ENCODE measurements at regions not wholly inside any gene's neighbourhood (a gene's known extent, or its start where the extent isn't known, plus 50 kb on each side); places are given as distances from the start of the nearest gene placed in this dataset.

DNA sequence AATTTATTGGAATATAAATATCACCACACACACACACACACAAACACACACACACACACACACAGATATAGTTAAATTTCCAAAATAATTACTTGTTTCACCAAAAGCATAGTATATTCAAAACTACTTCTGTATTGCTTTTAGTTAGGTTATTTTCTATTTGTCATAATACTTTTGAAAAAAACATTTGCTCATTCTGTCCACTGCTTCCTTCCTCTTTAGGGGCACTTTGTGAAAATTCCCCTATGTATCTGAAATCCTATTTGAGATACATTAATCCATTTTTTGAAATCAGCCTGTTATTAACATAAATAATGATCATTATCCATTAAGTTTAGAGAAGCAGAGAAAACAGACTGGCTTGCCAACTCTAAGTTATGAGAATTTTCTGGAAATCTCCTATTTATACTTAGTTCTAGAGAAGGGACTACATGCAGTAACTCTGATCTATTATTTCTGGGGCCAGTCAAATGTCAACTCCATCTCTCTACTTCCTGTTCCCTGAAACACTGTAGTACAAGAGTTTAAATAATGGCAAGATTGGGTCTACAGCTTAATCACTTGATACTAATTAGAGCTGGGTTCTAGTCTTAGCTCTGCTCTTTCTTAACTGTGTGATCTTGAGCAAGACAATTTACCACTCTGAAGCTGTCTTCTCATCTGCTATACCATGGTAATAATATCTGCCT is 54.4 kb upstream of the GPR174 start (continued):
- TF ChIP-seq, protein P1, sequence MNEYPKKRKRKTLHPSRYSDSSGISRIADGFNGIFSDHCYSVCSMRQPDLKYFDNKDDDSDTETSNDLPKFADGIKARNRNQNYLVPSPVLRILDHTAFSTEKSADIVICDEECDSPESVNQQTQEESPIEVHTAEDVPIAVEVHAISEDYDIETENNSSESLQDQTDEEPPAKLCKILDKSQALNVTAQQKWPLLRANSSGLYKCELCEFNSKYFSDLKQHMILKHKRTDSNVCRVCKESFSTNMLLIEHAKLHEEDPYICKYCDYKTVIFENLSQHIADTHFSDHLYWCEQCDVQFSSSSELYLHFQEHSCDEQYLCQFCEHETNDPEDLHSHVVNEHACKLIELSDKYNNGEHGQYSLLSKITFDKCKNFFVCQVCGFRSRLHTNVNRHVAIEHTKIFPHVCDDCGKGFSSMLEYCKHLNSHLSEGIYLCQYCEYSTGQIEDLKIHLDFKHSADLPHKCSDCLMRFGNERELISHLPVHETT (tag by site-specific recombination; IDR thresholded peaks at IDR 0.05), result no peak
- TF ChIP-seq ZNF138 (tag by site-specific recombination; IDR thresholded peaks at IDR 0.05; ENCODE audit: borderline replicate concordance) (no peak), ZNF324 (tag by site-specific recombination; IDR thresholded peaks at IDR 0.05) (no peak), ZBTB21 (tag by site-specific recombination; IDR thresholded peaks at IDR 0.05) (no peak), ZNF629 (tag by site-specific recombination; IDR thresholded peaks at IDR 0.05) (no peak)

DNA sequence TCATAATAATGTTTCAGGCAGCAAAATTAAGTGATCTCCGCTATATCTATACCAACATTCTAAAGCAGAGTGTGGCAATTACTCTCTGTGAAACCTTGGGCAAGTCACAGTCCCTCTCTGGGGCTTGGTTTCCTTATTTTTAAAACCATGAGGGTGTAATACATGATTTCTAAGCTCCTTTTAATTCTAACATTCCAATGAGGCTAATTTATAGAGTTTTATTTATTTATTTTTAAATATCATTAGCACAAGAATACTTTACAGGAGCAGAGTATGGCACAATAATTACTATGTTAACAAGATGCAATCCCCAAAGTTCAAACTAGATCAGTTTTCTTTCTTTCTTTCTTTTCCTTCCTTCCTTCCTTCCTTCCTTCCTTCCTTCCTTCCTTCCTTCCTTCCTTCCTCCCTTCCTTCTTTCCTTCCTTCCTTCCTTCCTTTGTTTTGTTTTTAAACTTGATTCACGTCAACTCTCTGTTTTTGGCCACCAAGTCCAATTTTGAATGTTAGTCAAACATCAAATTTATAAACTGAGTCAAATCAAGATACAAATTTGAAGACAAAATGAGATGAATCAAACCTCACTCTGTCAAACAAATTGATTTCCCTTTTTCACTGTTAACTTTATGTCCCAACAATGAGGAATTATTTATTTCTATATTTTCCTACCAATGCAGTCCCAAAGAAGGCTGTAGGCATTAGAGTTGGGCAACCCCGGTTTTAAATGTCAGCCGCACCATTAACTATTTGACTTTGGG is 50.2 kb upstream of the GPR174 start:
- no peaks in the 10 kb centered on the region for H3K36me3 ChIP-seq (ENCODE audit: control insufficient read depth in 2 of 2, insufficient read depth in 1 of 2, low read length in 2 of 2)
- TF ChIP-seq RBAK (tag by site-specific recombination; IDR thresholded peaks at IDR 0.05) (no peak), HOXA7 (CRISPR knock-in tag; IDR thresholded peaks at IDR 0.05; ENCODE audit: borderline replicate concordance) (no peak), ZFP41 (tag by site-specific recombination; IDR thresholded peaks at IDR 0.05; ENCODE audit: borderline replicate concordance) (no peak), ZNF521 (tag by site-specific recombination; IDR thresholded peaks at IDR 0.05) (no peak), SCRT1 (tag by site-specific recombination; IDR thresholded peaks at IDR 0.05; ENCODE audit: borderline replicate concordance) (no peak), WT1 (tag by site-specific recombination; IDR thresholded peaks at IDR 0.05) (no peak), ZNF138 (tag by site-specific recombination; IDR thresholded peaks at IDR 0.05; ENCODE audit: borderline replicate concordance) (no peak), ZNF423 (tag by site-specific recombination; IDR thresholded peaks at IDR 0.05) (no peak)
- TF ChIP-seq, protein P2, sequence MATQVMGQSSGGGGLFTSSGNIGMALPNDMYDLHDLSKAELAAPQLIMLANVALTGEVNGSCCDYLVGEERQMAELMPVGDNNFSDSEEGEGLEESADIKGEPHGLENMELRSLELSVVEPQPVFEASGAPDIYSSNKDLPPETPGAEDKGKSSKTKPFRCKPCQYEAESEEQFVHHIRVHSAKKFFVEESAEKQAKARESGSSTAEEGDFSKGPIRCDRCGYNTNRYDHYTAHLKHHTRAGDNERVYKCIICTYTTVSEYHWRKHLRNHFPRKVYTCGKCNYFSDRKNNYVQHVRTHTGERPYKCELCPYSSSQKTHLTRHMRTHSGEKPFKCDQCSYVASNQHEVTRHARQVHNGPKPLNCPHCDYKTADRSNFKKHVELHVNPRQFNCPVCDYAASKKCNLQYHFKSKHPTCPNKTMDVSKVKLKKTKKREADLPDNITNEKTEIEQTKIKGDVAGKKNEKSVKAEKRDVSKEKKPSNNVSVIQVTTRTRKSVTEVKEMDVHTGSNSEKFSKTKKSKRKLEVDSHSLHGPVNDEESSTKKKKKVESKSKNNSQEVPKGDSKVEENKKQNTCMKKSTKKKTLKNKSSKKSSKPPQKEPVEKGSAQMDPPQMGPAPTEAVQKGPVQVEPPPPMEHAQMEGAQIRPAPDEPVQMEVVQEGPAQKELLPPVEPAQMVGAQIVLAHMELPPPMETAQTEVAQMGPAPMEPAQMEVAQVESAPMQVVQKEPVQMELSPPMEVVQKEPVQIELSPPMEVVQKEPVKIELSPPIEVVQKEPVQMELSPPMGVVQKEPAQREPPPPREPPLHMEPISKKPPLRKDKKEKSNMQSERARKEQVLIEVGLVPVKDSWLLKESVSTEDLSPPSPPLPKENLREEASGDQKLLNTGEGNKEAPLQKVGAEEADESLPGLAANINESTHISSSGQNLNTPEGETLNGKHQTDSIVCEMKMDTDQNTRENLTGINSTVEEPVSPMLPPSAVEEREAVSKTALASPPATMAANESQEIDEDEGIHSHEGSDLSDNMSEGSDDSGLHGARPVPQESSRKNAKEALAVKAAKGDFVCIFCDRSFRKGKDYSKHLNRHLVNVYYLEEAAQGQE (tag by site-specific recombination; IDR thresholded peaks at IDR 0.05), result no peak
- no peaks in the 10 kb centered on the region; the same call in 1 of the 2 replicates for H3K9me3 ChIP-seq (ENCODE audit: control insufficient read depth, insufficient read depth, low read depth, low read length)
- POLR2A ChIA-PET, result no interaction called here
- H3K27ac ChIP-seq (ENCODE audit: extremely low read depth, low read depth, low read length), result no peak overlapping the region
- H3K4me1 ChIP-seq (ENCODE audit: control insufficient read depth, insufficient read depth, low read length), result no peaks in the 10 kb centered on the region
- CTCF ChIA-PET, result interaction anchor here (0.6 kb wide), 1 partner anchor 29 kb away, joined by 3 read pairs; no protein-coding TSS in a partner anchor
- H3K4me3 ChIP-seq (ENCODE audit: low read depth, low read length), result no peak overlapping the region

Data from HEK293 (cell line).